ENCODE measurements at regions not wholly inside any gene's neighbourhood (a gene's known extent, or its start where the extent isn't known, plus 50 kb on each side); places are given as distances from the start of the nearest gene placed in this dataset.

- no peaks in the 10 kb centered on the region for H3K4me1 ChIP-seq
- no peak for DNase-seq (ENCODE audit: extremely low spot score)
- no peak for TF ChIP-seq POLR2AphosphoS5 (IDR thresholded peaks at IDR 0.05)
- TF ChIP-seq EP300 (IDR thresholded peaks at IDR 0.05): no peak
- TF ChIP-seq, protein P1, sequence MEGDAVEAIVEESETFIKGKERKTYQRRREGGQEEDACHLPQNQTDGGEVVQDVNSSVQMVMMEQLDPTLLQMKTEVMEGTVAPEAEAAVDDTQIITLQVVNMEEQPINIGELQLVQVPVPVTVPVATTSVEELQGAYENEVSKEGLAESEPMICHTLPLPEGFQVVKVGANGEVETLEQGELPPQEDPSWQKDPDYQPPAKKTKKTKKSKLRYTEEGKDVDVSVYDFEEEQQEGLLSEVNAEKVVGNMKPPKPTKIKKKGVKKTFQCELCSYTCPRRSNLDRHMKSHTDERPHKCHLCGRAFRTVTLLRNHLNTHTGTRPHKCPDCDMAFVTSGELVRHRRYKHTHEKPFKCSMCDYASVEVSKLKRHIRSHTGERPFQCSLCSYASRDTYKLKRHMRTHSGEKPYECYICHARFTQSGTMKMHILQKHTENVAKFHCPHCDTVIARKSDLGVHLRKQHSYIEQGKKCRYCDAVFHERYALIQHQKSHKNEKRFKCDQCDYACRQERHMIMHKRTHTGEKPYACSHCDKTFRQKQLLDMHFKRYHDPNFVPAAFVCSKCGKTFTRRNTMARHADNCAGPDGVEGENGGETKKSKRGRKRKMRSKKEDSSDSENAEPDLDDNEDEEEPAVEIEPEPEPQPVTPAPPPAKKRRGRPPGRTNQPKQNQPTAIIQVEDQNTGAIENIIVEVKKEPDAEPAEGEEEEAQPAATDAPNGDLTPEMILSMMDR (IDR thresholded peaks at IDR 0.05): peak in 1 of 3 experiments; percentile 8
- TF ChIP-seq POLR2A (IDR thresholded peaks at IDR 0.05; ENCODE audit: low read depth): no peak
- no peak overlapping the region for H3K27ac ChIP-seq (replicated peaks in 1 of 4)
- H3K36me3 ChIP-seq: no peaks in the 10 kb centered on the region
- no peaks in the 10 kb centered on the region for H3K27me3 ChIP-seq
- 80% methylated on average over 3 of the region's 3 CpGs for WGBS
- H3K4me3 ChIP-seq: no peak overlapping the region
- intact Hi-C loops (cut with DNase I): no loop called here
- no peaks in the 10 kb centered on the region for H3K9me3 ChIP-seq
Observed at GRCh38 chr6:121615493-121615892, 180.0 kb downstream of the GJA1 start.

DNA sequence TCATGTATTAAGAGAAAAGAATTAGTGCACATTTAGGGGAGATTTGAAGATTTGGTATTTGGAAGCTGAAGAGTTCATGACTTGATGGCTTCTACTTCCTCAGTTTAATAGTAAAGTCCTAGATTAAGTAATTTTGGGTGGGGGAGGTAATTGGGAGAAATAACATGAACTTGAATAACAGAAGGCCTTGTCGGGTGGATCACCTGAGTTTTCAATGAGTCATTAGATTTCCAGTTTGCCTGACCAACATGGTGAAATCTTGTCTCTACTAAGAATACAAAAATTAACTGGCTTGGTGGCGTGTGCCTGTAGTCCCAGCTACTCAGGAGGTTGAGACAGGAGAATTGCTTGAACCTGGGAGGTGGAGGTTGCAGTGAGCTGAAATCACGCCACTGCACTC lies 181.0 kb downstream of the GJA1 start:
- Histone ChIP-seq H3K27ac (replicated peaks in 1 of 4) (no peak overlapping the region), H3K27me3 (no peaks in the 10 kb centered on the region), H3K4me1 (no peaks in the 10 kb centered on the region), H3K4me3 (no peak overlapping the region), H3K9me3 (no peaks in the 10 kb centered on the region), H3K36me3 (no peaks in the 10 kb centered on the region)
- DNase-seq (ENCODE audit: extremely low spot score): no peak
- TF ChIP-seq, protein P1 (IDR thresholded peaks at IDR 0.05): no peak
- TF ChIP-seq POLR2AphosphoS5 (IDR thresholded peaks at IDR 0.05) (no peak), POLR2A (IDR thresholded peaks at IDR 0.05; ENCODE audit: low read depth) (no peak), EP300 (IDR thresholded peaks at IDR 0.05) (no peak)
- 96% methylated on average over 3 of the region's 3 CpGs for WGBS
- intact Hi-C loops (cut with DNase I): no loop called here

DNA sequence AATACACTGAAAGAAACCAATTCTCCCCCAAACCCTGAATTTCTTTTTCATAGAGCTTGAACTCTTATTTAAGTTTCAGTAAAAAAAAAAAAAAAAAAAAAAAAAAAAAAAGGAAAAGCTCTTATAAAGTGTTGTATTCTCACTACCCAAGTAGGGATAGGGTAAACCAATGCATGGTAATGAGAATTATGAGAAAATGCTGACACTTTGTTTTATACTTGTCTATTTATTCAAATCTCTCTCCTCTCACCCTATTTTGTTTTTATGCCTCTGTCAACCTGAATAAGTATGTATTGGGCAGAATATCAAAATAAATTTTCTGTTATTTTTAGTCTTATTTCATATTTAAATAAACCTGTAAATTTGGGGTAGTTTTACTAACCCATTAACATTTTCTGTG lies 181.9 kb downstream of the GJA1 start:
- no peaks in the 10 kb centered on the region for H3K27me3 ChIP-seq
- no peaks in the 10 kb centered on the region for H3K9me3 ChIP-seq
- no peak for DNase-seq (ENCODE audit: extremely low spot score)
- no peaks in the 10 kb centered on the region for H3K36me3 ChIP-seq
- intact Hi-C loops (cut with DNase I): no loop called here
- TF ChIP-seq, protein P1 (IDR thresholded peaks at IDR 0.05): no peak
- no peak for TF ChIP-seq POLR2AphosphoS5 (IDR thresholded peaks at IDR 0.05)
- no peak for TF ChIP-seq POLR2A (IDR thresholded peaks at IDR 0.05; ENCODE audit: low read depth)
- TF ChIP-seq EP300 (IDR thresholded peaks at IDR 0.05): no peak
- H3K4me1 ChIP-seq: no peaks in the 10 kb centered on the region
- H3K27ac ChIP-seq (replicated peaks in 1 of 4): no peak overlapping the region
- H3K4me3 ChIP-seq: no peak overlapping the region

GRCh38 chr6:121619013-121619412 lies 183.6 kb downstream of the GJA1 start:
- H3K4me3 ChIP-seq: no peak overlapping the region
- intact Hi-C loops (cut with DNase I): no loop called here
- DNase-seq (ENCODE audit: extremely low spot score): no peak
- H3K27ac ChIP-seq (replicated peaks in 1 of 4): no peak overlapping the region
- H3K4me1 ChIP-seq: no peaks in the 10 kb centered on the region
- H3K36me3 ChIP-seq: no peaks in the 10 kb centered on the region
- 82% methylated on average over 2 of the region's 2 CpGs for WGBS
- no peaks in the 10 kb centered on the region for H3K27me3 ChIP-seq
- no peaks in the 10 kb centered on the region for H3K9me3 ChIP-seq
- TF ChIP-seq POLR2AphosphoS5 (IDR thresholded peaks at IDR 0.05) (no peak), POLR2A (IDR thresholded peaks at IDR 0.05; ENCODE audit: low read depth) (no peak), EP300 (IDR thresholded peaks at IDR 0.05) (no peak)
- TF ChIP-seq, protein P1 (IDR thresholded peaks at IDR 0.05): no peak

GRCh38 chr6:121619987-121620740 lies 184.7 kb downstream of the GJA1 start:
- 77% methylated on average over 8 of the region's 8 CpGs for WGBS
- Histone ChIP-seq H3K4me3 (no peak overlapping the region), H3K4me1 (no peaks in the 10 kb centered on the region), H3K36me3 (no peaks in the 10 kb centered on the region), H3K27me3 (no peaks in the 10 kb centered on the region), H3K9me3 (no peaks in the 10 kb centered on the region), H3K27ac (replicated peaks in 1 of 4) (no peak overlapping the region)
- no peak for TF ChIP-seq POLR2AphosphoS5 (IDR thresholded peaks at IDR 0.05)
- intact Hi-C loops (cut with DNase I): no loop called here
- no peak for DNase-seq (ENCODE audit: extremely low spot score)
